Osteocyte (in vitro differentiated cells): ENCODE measurements at regions not wholly inside any gene's neighbourhood (a gene's known extent, or its start where the extent isn't known, plus 50 kb on each side); places are given as distances from the start of the nearest gene placed in this dataset.

Source experiments
- DNase-seq: peaks from one replicate; pipeline ENCODE4 v3.0.0; 2021; ENCODE audit warnings: mixed read lengths; ENCODE audit not compliant: unreplicated experiment; ENCODE audit errors: extremely low spot score
- H3K27ac Mint-ChIP-seq: one replicate; pipeline ENCODE4 v1.8.0; 2021; ENCODE audit warnings: mild to moderate bottlenecking, mixed read lengths; ENCODE audit not compliant: unreplicated experiment
- H3K27me3 Mint-ChIP-seq: one replicate; pipeline ENCODE4 v1.8.0; 2021; ENCODE audit warnings: mixed read lengths; ENCODE audit not compliant: unreplicated experiment
- H3K36me3 Mint-ChIP-seq: one replicate; pipeline ENCODE4 v1.8.0; 2021; ENCODE audit warnings: mixed read lengths; ENCODE audit not compliant: unreplicated experiment
- H3K4me1 Mint-ChIP-seq: one replicate; pipeline ENCODE4 v1.8.0; 2021; ENCODE audit warnings: mixed read lengths; ENCODE audit not compliant: unreplicated experiment
- H3K4me3 Mint-ChIP-seq: one replicate; pipeline ENCODE4 v1.8.0; 2021; ENCODE audit warnings: mild to moderate bottlenecking, moderate library complexity, mixed read lengths; ENCODE audit not compliant: unreplicated experiment
- H3K9me3 Mint-ChIP-seq: one replicate; pipeline ENCODE4 v1.8.0; 2021; ENCODE audit warnings: mixed read lengths; ENCODE audit not compliant: unreplicated experiment
- TF ChIP-seq, protein P1 (sequence below): fragments of 200-600 bp; sonication (generic); IDR thresholded peaks from 2 replicates; pipeline ENCODE4 v1.5.0; 2021; ENCODE audit warnings: antibody characterized with exemption, mild to moderate bottlenecking, moderate library complexity

DNA sequence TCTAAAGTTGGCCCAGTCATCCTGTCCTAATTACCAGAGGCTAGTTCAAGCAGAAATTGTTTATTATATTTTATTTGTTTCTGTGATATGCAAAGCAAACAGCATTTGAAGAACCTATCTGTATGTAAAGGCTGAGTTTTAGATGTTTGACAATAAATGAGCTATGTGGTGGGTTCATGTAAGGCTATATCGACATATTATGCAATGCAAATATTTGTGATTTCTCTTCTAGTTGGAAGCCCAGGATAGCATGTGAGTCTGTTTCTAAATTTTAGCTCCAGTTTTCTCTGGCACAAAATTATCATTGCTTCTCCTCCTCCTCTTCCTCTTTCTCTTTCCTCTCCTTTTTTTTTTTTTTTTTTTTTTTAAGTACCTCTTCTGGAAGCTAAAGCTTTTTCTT lies 263.2 kb upstream of the LMCD1 start:
- TF ChIP-seq, protein P1, sequence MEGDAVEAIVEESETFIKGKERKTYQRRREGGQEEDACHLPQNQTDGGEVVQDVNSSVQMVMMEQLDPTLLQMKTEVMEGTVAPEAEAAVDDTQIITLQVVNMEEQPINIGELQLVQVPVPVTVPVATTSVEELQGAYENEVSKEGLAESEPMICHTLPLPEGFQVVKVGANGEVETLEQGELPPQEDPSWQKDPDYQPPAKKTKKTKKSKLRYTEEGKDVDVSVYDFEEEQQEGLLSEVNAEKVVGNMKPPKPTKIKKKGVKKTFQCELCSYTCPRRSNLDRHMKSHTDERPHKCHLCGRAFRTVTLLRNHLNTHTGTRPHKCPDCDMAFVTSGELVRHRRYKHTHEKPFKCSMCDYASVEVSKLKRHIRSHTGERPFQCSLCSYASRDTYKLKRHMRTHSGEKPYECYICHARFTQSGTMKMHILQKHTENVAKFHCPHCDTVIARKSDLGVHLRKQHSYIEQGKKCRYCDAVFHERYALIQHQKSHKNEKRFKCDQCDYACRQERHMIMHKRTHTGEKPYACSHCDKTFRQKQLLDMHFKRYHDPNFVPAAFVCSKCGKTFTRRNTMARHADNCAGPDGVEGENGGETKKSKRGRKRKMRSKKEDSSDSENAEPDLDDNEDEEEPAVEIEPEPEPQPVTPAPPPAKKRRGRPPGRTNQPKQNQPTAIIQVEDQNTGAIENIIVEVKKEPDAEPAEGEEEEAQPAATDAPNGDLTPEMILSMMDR: no peak
- Mint-ChIP-seq H3K4me1 (peaks cover 9% of the 10 kb centered on the region), H3K4me3 (no peak overlapping the region), H3K27me3 (no peaks in the 10 kb centered on the region), H3K36me3 (no peaks in the 10 kb centered on the region), H3K9me3 (peaks cover 4% of the 10 kb centered on the region), H3K27ac (no peak overlapping the region)
- no peak for DNase-seq

DNA sequence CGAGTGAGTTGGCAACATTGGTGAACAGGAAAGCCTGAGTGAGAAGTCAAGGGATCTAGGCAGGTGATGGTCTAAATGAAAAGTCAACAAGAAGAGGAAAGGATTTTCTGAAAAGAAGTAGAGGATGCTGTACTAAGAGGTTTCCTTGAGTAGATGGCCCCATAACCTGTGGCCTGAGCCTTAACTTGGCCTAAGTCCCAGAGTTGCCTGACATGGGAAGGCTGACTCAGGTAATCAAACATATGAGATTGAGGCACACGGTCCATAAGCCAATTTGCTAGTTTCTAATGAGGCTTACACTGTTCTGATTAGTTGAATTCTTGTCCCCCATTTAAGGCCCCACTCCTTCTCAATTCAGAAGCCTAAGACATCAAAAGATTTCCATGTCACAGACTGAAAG lies 262.5 kb upstream of the LMCD1 start:
- Mint-ChIP-seq H3K4me3 (no peak overlapping the region), H3K27me3 (no peaks in the 10 kb centered on the region), H3K9me3 (peaks cover 9% of the 10 kb centered on the region), H3K27ac (no peak overlapping the region), H3K4me1 (peaks cover 9% of the 10 kb centered on the region), H3K36me3 (no peaks in the 10 kb centered on the region)
- TF ChIP-seq, protein P1: no peak
- DNase-seq: no peak

DNA sequence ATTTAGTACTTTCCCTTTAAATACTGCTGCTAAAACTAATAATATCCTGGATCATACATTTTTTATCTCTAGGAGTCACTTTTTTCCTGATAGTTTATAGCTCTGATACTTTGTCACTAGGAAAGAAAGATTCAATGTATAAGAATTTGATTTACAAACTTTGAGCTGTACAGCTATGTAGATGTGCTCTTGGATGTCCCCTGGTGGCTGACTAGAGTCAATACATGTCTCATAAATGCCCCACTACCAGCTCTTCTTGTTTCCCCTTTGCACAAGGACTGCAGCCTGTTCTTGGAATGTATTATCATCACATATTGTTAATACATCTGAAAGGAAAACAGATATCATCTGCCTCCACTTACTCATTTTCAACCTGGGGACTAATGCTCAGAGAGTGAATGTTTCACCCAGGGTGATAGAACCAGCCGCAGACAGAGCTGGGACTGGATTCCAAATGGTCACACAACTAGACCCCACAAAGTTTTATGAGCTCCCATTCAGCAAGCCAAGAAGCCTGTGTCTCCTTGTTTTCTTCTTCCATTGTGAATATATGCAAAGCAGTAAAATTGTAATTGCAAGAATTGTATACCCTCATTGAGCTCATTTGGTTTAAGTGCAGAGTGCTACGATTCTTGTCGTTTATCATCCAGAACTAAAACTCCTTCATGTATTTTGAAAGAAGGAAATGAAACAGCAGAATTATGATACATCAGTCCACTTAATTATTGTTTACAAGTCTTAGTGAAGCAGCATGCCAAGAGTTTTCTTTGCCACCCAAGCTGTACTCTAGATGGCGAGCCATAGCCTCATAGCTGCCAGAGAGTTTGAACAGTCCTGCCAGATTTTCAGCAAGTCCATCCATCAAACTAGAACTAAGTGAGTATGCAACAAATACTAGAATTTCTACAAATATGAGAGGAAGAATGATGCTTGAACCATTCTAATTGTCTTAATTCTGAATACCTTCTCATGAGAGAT lies 261.6 kb upstream of the LMCD1 start:
- Mint-ChIP-seq H3K4me3 (no peak overlapping the region), H3K9me3 (peaks cover 9% of the 10 kb centered on the region)
- DNase-seq: no peak

DNA sequence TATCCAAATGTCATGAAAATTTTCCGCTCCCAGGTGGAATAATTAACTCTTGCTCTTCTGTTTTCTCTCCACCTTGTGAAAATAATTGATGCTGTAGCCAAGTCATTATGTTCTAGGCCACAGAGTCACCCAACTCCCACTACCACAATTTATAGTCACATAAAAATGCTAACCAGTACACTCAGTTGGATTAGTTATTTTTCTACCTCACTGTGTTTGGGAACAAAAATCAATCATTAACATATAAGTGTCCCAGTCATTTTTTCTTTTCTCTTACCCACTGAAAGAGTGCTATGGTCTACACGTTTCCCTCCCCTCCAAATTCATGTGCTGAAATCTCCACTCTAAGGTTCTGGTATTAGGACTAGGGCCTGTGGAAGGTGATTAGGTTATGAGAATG lies 255.6 kb upstream of the LMCD1 start:
- H3K27me3 Mint-ChIP-seq: peaks cover 5% of the 10 kb centered on the region

More for the DNA sequence above, 261.6 kb upstream of the LMCD1 start:
- TF ChIP-seq, protein P1: peak; percentile 85
- no peaks in the 10 kb centered on the region for H3K27me3 Mint-ChIP-seq
- peaks cover 9% of the 10 kb centered on the region for H3K4me1 Mint-ChIP-seq
- no peak overlapping the region for H3K27ac Mint-ChIP-seq
- H3K36me3 Mint-ChIP-seq: no peaks in the 10 kb centered on the region

DNA sequence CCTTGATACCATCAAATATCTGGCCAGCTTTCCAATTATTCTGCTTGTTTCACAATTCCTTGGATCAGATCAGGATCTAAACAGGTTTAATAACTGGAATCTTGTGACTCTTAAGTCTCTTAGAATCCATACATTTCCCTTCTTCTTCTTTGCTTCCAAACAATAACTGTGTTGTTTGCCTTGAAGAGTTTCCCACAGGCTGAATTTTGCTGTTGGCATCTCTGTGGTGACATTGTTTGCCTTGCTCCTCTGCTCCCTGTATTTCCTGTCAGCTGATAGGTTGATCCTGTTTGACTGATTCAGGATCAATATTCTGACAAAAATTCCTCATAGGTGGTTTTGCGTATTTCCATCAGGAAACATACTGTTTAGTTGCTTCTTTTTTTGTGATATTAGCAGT lies 248.4 kb upstream of the LMCD1 start:
- TF ChIP-seq, protein P1: no peak
- no peak for DNase-seq
- no peaks in the 10 kb centered on the region for H3K36me3 Mint-ChIP-seq
- peaks cover 5% of the 10 kb centered on the region for H3K27me3 Mint-ChIP-seq
- no peaks in the 10 kb centered on the region for H3K4me1 Mint-ChIP-seq
- no peak overlapping the region for H3K4me3 Mint-ChIP-seq
- no peak overlapping the region for H3K27ac Mint-ChIP-seq
- peaks cover 5% of the 10 kb centered on the region for H3K9me3 Mint-ChIP-seq

More for the DNA sequence above, 255.6 kb upstream of the LMCD1 start:
- TF ChIP-seq, protein P1: no peak
- Mint-ChIP-seq H3K9me3 (peaks cover 13% of the 10 kb centered on the region), H3K4me3 (no peak overlapping the region), H3K36me3 (no peaks in the 10 kb centered on the region), H3K4me1 (peaks cover 10% of the 10 kb centered on the region), H3K27ac (peak overlapping the region; percentile 25)
- DNase-seq: no peak
